B cell (primary cell): ENCODE measurements at regions not wholly inside any gene's neighbourhood (a gene's known extent, or its start where the extent isn't known, plus 50 kb on each side); places are given as distances from the start of the nearest gene placed in this dataset.

ENCODE experiments used
- ATAC-seq: fragments of 200-7000 bp; cut with Tn5 transposase; one replicate; pipeline ENCODE4 v1.10.0; 2021; ENCODE audit warnings: low read depth, mild to moderate bottlenecking, moderate number of reproducible peaks, moderate library complexity
- CTCF ChIA-PET: fragments of 350-600 bp; sonication (Branson Sonifier 250); formaldehyde crosslinking; loops from one replicate; lab custom pipeline; 2021; ENCODE audit warnings: antibody characterized with exemption, inconsistent platforms; lab: Charles Lee
- POLR2A ChIA-PET: fragments of 350-600 bp; sonication (Branson Sonifier 250); formaldehyde crosslinking; loops from one replicate; lab custom pipeline; 2021; ENCODE audit warnings: antibody characterized with exemption; lab: Charles Lee
- DNase-seq: peaks from one replicate; pipeline ENCODE4 v3.0.0; 2013
- H2AFZ ChIP-seq: 2 replicates; pipeline ENCODE4 v1.6.1; 2012; ENCODE audit warnings: mild to moderate bottlenecking, low read depth, low read length; ENCODE audit not compliant: insufficient read depth, poor library complexity, severe bottlenecking
- H3K27ac ChIP-seq, 2 donors: 1 replicate in 1 of 2; 2 replicates in 1 of 2; pipeline ENCODE4 v1.5.1; 2012 to 2013; ENCODE audit warnings: low read length in 2 of 2, mild to moderate bottlenecking in 2 of 2, moderate library complexity in 1 of 2
- H3K27me3 ChIP-seq, 4 experiments: fragments of 200-600 bp in 1 of 4; sonication (generic) in 1 of 4; replicated peaks in 1 of 4; 1 replicate in 2 of 4; 2 replicates in 2 of 4; pipeline versions ENCODE4 v1.6.1 to v1.7.0; 2013 to 2016; ENCODE audit warnings: low read length in 3 of 4, mild to moderate bottlenecking in 2 of 4, mixed read lengths in 1 of 4, moderate library complexity in 1 of 4; ENCODE audit not compliant: insufficient read depth in 4 of 4, control insufficient read depth in 3 of 4; ENCODE audit errors: control extremely low read depth in 1 of 4
- H3K36me3 ChIP-seq, 2 experiments: replicated peaks in 1 of 2; 1 replicate in 1 of 2; 2 replicates in 1 of 2; pipeline versions ENCODE4 v1.6.1 to v1.7.1; 2013; ENCODE audit warnings: low read length in 1 of 2; ENCODE audit not compliant: insufficient read depth in 2 of 2, control insufficient read depth in 1 of 2; ENCODE audit errors: control extremely low read depth in 1 of 2, extremely low read depth in 1 of 2
- H3K4me1 ChIP-seq, 2 donors: fragments of 200-600 bp in 1 of 2; sonication (generic) in 1 of 2; 1 replicate in 1 of 2; 2 replicates in 1 of 2; pipeline versions ENCODE4 v1.5.1 to v1.6.1; 2013 to 2017; ENCODE audit warnings: low read length in 2 of 2; ENCODE audit not compliant: control insufficient read depth in 2 of 2, insufficient read depth in 2 of 2
- H3K4me2 ChIP-seq: replicated peaks from 2 replicates; pipeline ENCODE3; 2012; ENCODE audit warnings: mild to moderate bottlenecking, low read depth, low read length; ENCODE audit not compliant: poor library complexity, severe bottlenecking
- H3K4me3 ChIP-seq, 5 experiments: fragments of 200-600 bp in 1 of 5; sonication (generic) in 1 of 5; 1 replicate in 3 of 5; 2 replicates in 2 of 5; pipeline versions ENCODE4 v1.5.1 to v1.7.0; 2011 to 2016; ENCODE audit warnings: low read length in 4 of 5, mild to moderate bottlenecking in 4 of 5, low read depth in 2 of 5, control low read depth in 1 of 5, moderate library complexity in 1 of 5; ENCODE audit not compliant: insufficient read depth in 1 of 5; ENCODE audit errors: control extremely low read depth in 1 of 5, extremely low read depth in 1 of 5
- H3K79me2 ChIP-seq: fragments of 200-600 bp; sonication (generic); one replicate; pipeline ENCODE4 v1.6.0; 2016; ENCODE audit warnings: low read length; ENCODE audit not compliant: control insufficient read depth, insufficient read depth
- H3K9ac ChIP-seq: fragments of 200-600 bp; sonication (generic); 2 replicates; pipeline ENCODE4 v1.6.1; 2017; ENCODE audit warnings: mild to moderate bottlenecking, low read length, moderate library complexity
- H3K9me3 ChIP-seq, 3 donors: one replicate each; pipeline versions ENCODE4 v1.6.1 to v1.7.1; 2013; ENCODE audit warnings: low read length in 2 of 3; ENCODE audit not compliant: control insufficient read depth in 2 of 3, insufficient read depth in 1 of 3; ENCODE audit errors: control extremely low read depth in 1 of 3
- H4K20me1 ChIP-seq: 2 replicates; pipeline ENCODE4 v1.6.0; 2012; ENCODE audit warnings: mild to moderate bottlenecking, low read length; ENCODE audit not compliant: insufficient read depth, control insufficient read depth, poor library complexity, severe bottlenecking
- H3K27ac Mint-ChIP-seq: one replicate; pipeline ENCODE4 v1.8.0; 2021; ENCODE audit warnings: mixed read lengths
- H3K27me3 Mint-ChIP-seq: one replicate; pipeline ENCODE4 v1.8.0; 2021; ENCODE audit warnings: mixed read lengths
- H3K4me1 Mint-ChIP-seq: one replicate; pipeline ENCODE4 v1.8.0; 2021; ENCODE audit warnings: mixed read lengths
- H3K4me3 Mint-ChIP-seq: one replicate; pipeline ENCODE4 v1.8.0; 2021; ENCODE audit warnings: mixed read lengths
- H3K9me3 Mint-ChIP-seq: one replicate; pipeline ENCODE4 v1.8.0; 2022; ENCODE audit warnings: mixed read lengths; ENCODE audit not compliant: insufficient read depth
- EZH2 ChIP-seq: IDR thresholded peaks from 2 replicates; pipeline ENCODE4 v1.6.1; 2012; ENCODE audit warnings: borderline replicate concordance, low read depth, mild to moderate bottlenecking, moderate library complexity, low read length; ENCODE audit not compliant: insufficient read depth, poor library complexity, severe bottlenecking
- WGBS: methylation state at CpG from one replicate; pipeline ENCODE4 v1.1.5; 2013; ENCODE audit warnings: missing lambda C conversion rate; ENCODE audit not compliant: insufficient coverage; 5-methylcytosine and 5-hydroxymethylcytosine counted together
- intact Hi-C: fragments of 100-400 bp; cut with micrococcal nuclease; formaldehyde crosslinking; loops from one replicate; pipeline ENCODE4 v1.10.0; 2022
- TF ChIP-seq, protein P1 (sequence below): fragments of 200-600 bp; IDR thresholded peaks from one replicate; pipeline ENCODE4 v1.8.0; 2022; ENCODE audit warnings: antibody characterized with exemption, mild to moderate bottlenecking

DNA sequence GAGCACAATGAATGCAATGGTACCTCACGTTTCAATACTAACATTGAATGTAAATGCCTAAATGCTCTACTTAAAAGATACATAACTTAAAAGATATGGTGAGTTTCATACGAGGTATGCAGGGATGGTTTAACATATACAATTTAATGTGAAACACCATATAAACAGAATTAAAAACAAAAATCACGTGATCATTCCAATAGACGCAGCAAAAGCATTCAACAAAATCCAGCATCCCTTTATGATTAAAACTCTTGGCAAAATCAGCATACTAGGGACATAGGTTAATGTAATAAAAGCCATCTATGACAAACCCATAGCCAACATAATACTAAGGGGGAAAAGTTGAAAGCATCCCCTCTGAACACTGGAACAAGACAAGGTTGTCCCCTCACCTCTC is 845.7 kb downstream of the SLC16A7 start:
- DNase-seq (no peak), ATAC-seq (no peak)
- WGBS, result no CpG with 5 or more reads among the region's 4 CpGs
- Histone ChIP-seq H3K4me1 (no peaks in the 10 kb centered on the region), H3K9ac (no peak overlapping the region), H3K4me2 (no peak overlapping the region), H3K27ac (no peak overlapping the region), H3K9me3 (peaks cover 0 to 2% (median 0%) of the 10 kb centered on the region in 3 donors), H3K79me2 (no peaks in the 10 kb centered on the region), H4K20me1 (no peaks in the 10 kb centered on the region), H2AFZ (no peak overlapping the region), H3K27me3 (no peaks in the 10 kb centered on the region), H3K4me3 (no peak overlapping the region), H3K36me3 (no peaks in the 10 kb centered on the region)
- TF ChIP-seq, protein P1, sequence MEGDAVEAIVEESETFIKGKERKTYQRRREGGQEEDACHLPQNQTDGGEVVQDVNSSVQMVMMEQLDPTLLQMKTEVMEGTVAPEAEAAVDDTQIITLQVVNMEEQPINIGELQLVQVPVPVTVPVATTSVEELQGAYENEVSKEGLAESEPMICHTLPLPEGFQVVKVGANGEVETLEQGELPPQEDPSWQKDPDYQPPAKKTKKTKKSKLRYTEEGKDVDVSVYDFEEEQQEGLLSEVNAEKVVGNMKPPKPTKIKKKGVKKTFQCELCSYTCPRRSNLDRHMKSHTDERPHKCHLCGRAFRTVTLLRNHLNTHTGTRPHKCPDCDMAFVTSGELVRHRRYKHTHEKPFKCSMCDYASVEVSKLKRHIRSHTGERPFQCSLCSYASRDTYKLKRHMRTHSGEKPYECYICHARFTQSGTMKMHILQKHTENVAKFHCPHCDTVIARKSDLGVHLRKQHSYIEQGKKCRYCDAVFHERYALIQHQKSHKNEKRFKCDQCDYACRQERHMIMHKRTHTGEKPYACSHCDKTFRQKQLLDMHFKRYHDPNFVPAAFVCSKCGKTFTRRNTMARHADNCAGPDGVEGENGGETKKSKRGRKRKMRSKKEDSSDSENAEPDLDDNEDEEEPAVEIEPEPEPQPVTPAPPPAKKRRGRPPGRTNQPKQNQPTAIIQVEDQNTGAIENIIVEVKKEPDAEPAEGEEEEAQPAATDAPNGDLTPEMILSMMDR, result no peak
- ChIA-PET POLR2A (no interaction called here), CTCF (no interaction called here)
- Mint-ChIP-seq H3K4me1 (no peaks in the 10 kb centered on the region), H3K27me3 (no peaks in the 10 kb centered on the region), H3K4me3 (no peak overlapping the region), H3K9me3 (peaks cover 5% of the 10 kb centered on the region), H3K27ac (no peak overlapping the region)
- intact Hi-C loops, result no loop called here

- Histone ChIP-seq H2AFZ (no peak overlapping the region), H3K36me3 (no peaks in the 10 kb centered on the region), H3K27ac (no peak overlapping the region), H3K4me1 (no peaks in the 10 kb centered on the region), H3K4me2 (no peak overlapping the region), H3K4me3 (no peak overlapping the region), H3K79me2 (no peaks in the 10 kb centered on the region), H4K20me1 (no peaks in the 10 kb centered on the region), H3K27me3 (no peaks in the 10 kb centered on the region), H3K9ac (no peak overlapping the region), H3K9me3 (no peaks in the 10 kb centered on the region)
- ATAC-seq (no peak), DNase-seq (no peak)
- Mint-ChIP-seq H3K4me1 (no peaks in the 10 kb centered on the region), H3K9me3 (peaks cover 4% of the 10 kb centered on the region), H3K27ac (no peak overlapping the region), H3K4me3 (no peak overlapping the region), H3K27me3 (no peaks in the 10 kb centered on the region)
- ChIA-PET POLR2A (no interaction called here), CTCF (no interaction called here)
- intact Hi-C loops, result no loop called here
- TF ChIP-seq, protein P1, result no peak
- TF ChIP-seq EZH2, result no peak
Observed at GRCh38 chr12:60451457-60451856, 855.6 kb downstream of the SLC16A7 start.
